T1000 (cell line): ENCODE measurements at regions not wholly inside any gene's neighbourhood (a gene's known extent, or its start where the extent isn't known, plus 50 kb on each side); places are given as distances from the start of the nearest gene placed in this dataset.

Experiments
- DNase-seq: peaks from one replicate; lab custom pipeline; 2025; ENCODE audit warnings: mixed read lengths; lab: John Stamatoyannopoulos, UW

GRCh38 chr15:95826412-95827195 is 503.9 kb upstream of the NR2F2 start:
- no peak for DNase-seq

- no peak for DNase-seq
These were observed 501.4 kb upstream of the NR2F2 start for GRCh38 chr15:95829062-95829461.

- no peak for DNase-seq
These were observed 500.2 kb upstream of the NR2F2 start for GRCh38 chr15:95830281-95830680.

- DNase-seq, result no peak
These were observed 497.8 kb upstream of the NR2F2 start for GRCh38 chr15:95832668-95833067.

- DNase-seq, result no peak
These were observed 496.3 kb upstream of the NR2F2 start for GRCh38 chr15:95834028-95834804.

- DNase-seq, result no peak
These were observed 494.0 kb upstream of the NR2F2 start for GRCh38 chr15:95836536-95836935.

- DNase-seq, result no peak
These were observed 493.0 kb upstream of the NR2F2 start for GRCh38 chr15:95837341-95838004.

GRCh38 chr15:95839367-95839782 is 491.1 kb upstream of the NR2F2 start:
- DNase-seq, result no peak

- no peak for DNase-seq
These were observed 490.5 kb upstream of the NR2F2 start for GRCh38 chr15:95840004-95840403.

GRCh38 chr15:95840855-95841254 is 489.6 kb upstream of the NR2F2 start:
- no peak for DNase-seq

- DNase-seq, result no peak
These were observed 487.9 kb upstream of the NR2F2 start for GRCh38 chr15:95842576-95842975.

GRCh38 chr15:95843241-95843910 is 487.1 kb upstream of the NR2F2 start:
- no peak for DNase-seq

GRCh38 chr15:95845862-95846515 is 484.5 kb upstream of the NR2F2 start:
- DNase-seq, result no peak

- DNase-seq, result no peak
These were observed 482.4 kb upstream of the NR2F2 start for GRCh38 chr15:95848126-95848525.

GRCh38 chr15:95850837-95851236 is 479.7 kb upstream of the NR2F2 start:
- no peak for DNase-seq

GRCh38 chr15:95853350-95853749 is 477.1 kb upstream of the NR2F2 start:
- no peak for DNase-seq

GRCh38 chr15:95857124-95857757 is 473.3 kb upstream of the NR2F2 start:
- no peak for DNase-seq

- no peak for DNase-seq
These were observed 472.7 kb upstream of the NR2F2 start for GRCh38 chr15:95857758-95858157.

- no peak for DNase-seq
These were observed 470.1 kb upstream of the NR2F2 start for GRCh38 chr15:95860406-95860805.

GRCh38 chr15:95864467-95864886 is 466.0 kb upstream of the NR2F2 start:
- DNase-seq, result no peak

- no peak for DNase-seq
These were observed 465.2 kb upstream of the NR2F2 start for GRCh38 chr15:95865330-95865739.
